Endothelial cell of umbilical vein (primary cell): ENCODE measurements at regions not wholly inside any gene's neighbourhood (a gene's known extent, or its start where the extent isn't known, plus 50 kb on each side); places are given as distances from the start of the nearest gene placed in this dataset.

ENCODE experiments used
- BruUV-seq: library from RNA; stranded (reverse); fragments of 400-500 nt; replicated peaks from 2 replicates; lab custom pipeline; 2021; lab: Mats Ljungman, UMichigan
- CTCF ChIA-PET: fragments of 300-600, 350-600 bp; sonication (Branson Sonifier 250); formaldehyde crosslinking; loops from one replicate; lab custom pipeline; 2021; ENCODE audit warnings: antibody characterized with exemption, inconsistent platforms; lab: Charles Lee
- POLR2A ChIA-PET: fragments of 300-600, 350-600 bp; sonication (Branson Sonifier 250); formaldehyde crosslinking; loops from one replicate; lab custom pipeline; 2021; ENCODE audit warnings: antibody characterized with exemption, inconsistent platforms; lab: Charles Lee
- DNase-seq: peaks from one replicate; pipeline ENCODE4 v3.0.0-alpha.2; 2011; ENCODE audit warnings: low read depth, low spot score
- FAIRE-seq: peaks from 2 replicates; lab custom pipeline; 2011; peaks lifted over from hg19 to GRCh38; lab: Jason Lieb, UNC
- H2AFZ ChIP-seq: 2 replicates; pipeline ENCODE4 v1.6.0; 2012; ENCODE audit warnings: low read depth, low read length, control low read depth, inconsistent platforms
- H3K27ac ChIP-seq: 2 replicates; pipeline ENCODE4 v1.5.1; 2011; ENCODE audit warnings: low read depth, mild to moderate bottlenecking, control low read depth, low read length, moderate library complexity; ENCODE audit not compliant: insufficient read depth
- H3K27me3 ChIP-seq, 2 experiments: 2 replicates each; pipeline versions ENCODE4 v1.6.0 to v1.6.1; 2011; ENCODE audit warnings: low read length in 2 of 2, mixed read lengths in 1 of 2; ENCODE audit not compliant: control insufficient read depth in 2 of 2, insufficient read depth in 2 of 2
- H3K36me3 ChIP-seq, 2 experiments: 2 replicates in 1 of 2; 3 replicates in 1 of 2; pipeline ENCODE4 v1.5.1; 2011; ENCODE audit warnings: low read length in 2 of 2, mild to moderate bottlenecking in 1 of 2, moderate library complexity in 1 of 2; ENCODE audit not compliant: control insufficient read depth in 2 of 2, insufficient read depth in 2 of 2; ENCODE audit errors: extremely low read depth in 1 of 2
- H3K4me1 ChIP-seq: 3 replicates; pipeline ENCODE4 v1.5.1; 2011; ENCODE audit warnings: mild to moderate bottlenecking, low read length; ENCODE audit not compliant: control insufficient read depth, insufficient read depth; ENCODE audit errors: extremely low read depth
- H3K4me2 ChIP-seq: 2 replicates; pipeline ENCODE4 v1.6.1; 2011; ENCODE audit warnings: low read length, control low read depth, mixed read lengths; ENCODE audit not compliant: insufficient read depth
- H3K4me3 ChIP-seq, 3 experiments: fragments of 200-600 bp in 1 of 3; sonication (generic), shearing (Covaris generic) in 1 of 3; replicated peaks in 1 of 3; 2 replicates each; pipeline ENCODE4 v1.5.1; 2011 to 2016; ENCODE audit warnings: control low read depth in 3 of 3, low read length in 3 of 3, mild to moderate bottlenecking in 2 of 3, inconsistent platforms in 1 of 3, low read depth in 1 of 3, moderate library complexity in 1 of 3; ENCODE audit not compliant: insufficient read depth in 1 of 3
- H3K79me2 ChIP-seq: 2 replicates; pipeline ENCODE4 v1.6.0; 2012; ENCODE audit warnings: low read length, inconsistent platforms; ENCODE audit not compliant: control insufficient read depth, insufficient read depth
- H3K9ac ChIP-seq: replicated peaks from 2 replicates; pipeline ENCODE3; 2011; ENCODE audit warnings: low read length, control low read depth; ENCODE audit not compliant: insufficient read depth; ENCODE audit errors: extremely low read depth
- H3K9me1 ChIP-seq: replicated peaks from 3 replicates; pipeline ENCODE4 v1.6.0; 2011; ENCODE audit warnings: mild to moderate bottlenecking, low read length; ENCODE audit not compliant: control insufficient read depth, insufficient read depth; ENCODE audit errors: extremely low read depth
- H3K9me3 ChIP-seq: replicated peaks from 2 replicates; pipeline ENCODE4 v1.5.1; 2012; ENCODE audit warnings: low read length, inconsistent platforms; ENCODE audit not compliant: control insufficient read depth, insufficient read depth
- H4K20me1 ChIP-seq: replicated peaks from 2 replicates; pipeline ENCODE3; 2011; ENCODE audit warnings: mild to moderate bottlenecking, low read length; ENCODE audit not compliant: control insufficient read depth, insufficient read depth; ENCODE audit errors: extremely low read depth
- EZH2 ChIP-seq: IDR thresholded peaks from 2 replicates; pipeline ENCODE4 v1.6.1; 2012; ENCODE audit warnings: borderline replicate concordance, low read depth, mild to moderate bottlenecking, moderate library complexity, low read length, inconsistent platforms; ENCODE audit not compliant: severe bottlenecking
- FOS ChIP-seq: IDR thresholded peaks from 2 replicates; pipeline ENCODE4 v1.6.1; 2011; ENCODE audit warnings: mild to moderate bottlenecking, low read length, moderate library complexity, borderline replicate concordance; ENCODE audit not compliant: insufficient read depth
- GATA2 ChIP-seq: IDR thresholded peaks from 2 replicates; pipeline ENCODE4 v1.7.0; 2011; ENCODE audit warnings: low read depth, mild to moderate bottlenecking, moderate library complexity, mixed read lengths, low read length; ENCODE audit not compliant: insufficient read length, insufficient read depth
- JUN ChIP-seq: IDR thresholded peaks from 2 replicates; pipeline ENCODE4 v1.6.1; 2011; ENCODE audit warnings: borderline replicate concordance, low read depth; ENCODE audit not compliant: insufficient read length, insufficient read depth
- MYC ChIP-seq: IDR thresholded peaks from one replicate; pipeline ENCODE4 v1.6.1; 2011; ENCODE audit warnings: mild to moderate bottlenecking, low read depth, low read length
- POLR2A ChIP-seq: IDR thresholded peaks from 2 replicates; pipeline ENCODE4 v1.6.1; 2012; ENCODE audit warnings: low read depth, mild to moderate bottlenecking, control low read depth, low read length
- POLR2AphosphoS5 ChIP-seq: IDR thresholded peaks from 2 replicates; pipeline ENCODE4 v1.6.1; 2012; ENCODE audit warnings: low read depth, mild to moderate bottlenecking, control low read depth, low read length, moderate library complexity; ENCODE audit not compliant: insufficient read depth
- dilution Hi-C: fragments of 300-500 bp; cut with MboI; formaldehyde crosslinking; loops from one replicate; pipeline ENCODE4 v1.15.0; 2019; ENCODE audit warnings: low sequenced_read_pairs; ENCODE audit not compliant: extremely low pct_ligation_motif_present
- intact Hi-C: fragments of 100-400 bp; cut with micrococcal nuclease; formaldehyde crosslinking; loops from one replicate; pipeline ENCODE4 v1.10.0; 2022
- TF ChIP-seq, protein P1 (sequence below), 2 donors: IDR thresholded peaks; 1 replicate in 1 of 2; 2 replicates in 1 of 2; pipeline ENCODE4 v1.5.1; 2011; ENCODE audit warnings: low read length in 2 of 2, mild to moderate bottlenecking in 2 of 2, moderate library complexity in 2 of 2, control low read depth in 1 of 2, inconsistent platforms in 1 of 2, low read depth in 1 of 2; ENCODE audit not compliant: insufficient read depth in 1 of 2; ENCODE audit errors: extremely low read depth in 1 of 2
- TF ChIP-seq, protein P2 (sequence below): IDR thresholded peaks from 2 replicates; pipeline ENCODE4 v1.6.1; 2011; ENCODE audit not compliant: insufficient read depth, insufficient read length

DNA sequence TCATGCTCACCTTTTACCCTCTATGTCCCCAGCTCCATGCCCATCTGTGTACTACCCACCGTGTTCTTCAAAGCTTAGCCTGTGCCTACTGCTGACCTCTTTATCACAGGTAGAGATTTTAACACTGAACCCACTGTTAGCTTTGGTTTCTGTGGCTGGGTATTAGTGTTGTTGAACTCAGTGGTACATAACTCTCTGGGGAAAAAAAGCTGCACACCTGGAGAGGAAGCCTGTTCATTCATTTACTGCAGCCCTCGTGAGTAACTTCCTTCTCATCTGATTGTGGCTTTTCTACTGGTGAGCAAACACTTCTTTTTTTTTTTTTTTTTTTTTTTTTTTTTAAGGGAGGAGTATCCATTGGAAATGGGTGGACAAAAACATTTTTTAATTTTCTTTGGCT lies 326.3 kb downstream of the CCSER2 start:
- CTCF ChIA-PET: no interaction called here
- no peaks in the 10 kb centered on the region for H3K9me1 ChIP-seq
- TF ChIP-seq JUN (no peak), FOS (no peak), MYC (no peak), POLR2AphosphoS5 (no peak), GATA2 (no peak), EZH2 (no peak), POLR2A (no peak)
- TF ChIP-seq, protein P1, sequence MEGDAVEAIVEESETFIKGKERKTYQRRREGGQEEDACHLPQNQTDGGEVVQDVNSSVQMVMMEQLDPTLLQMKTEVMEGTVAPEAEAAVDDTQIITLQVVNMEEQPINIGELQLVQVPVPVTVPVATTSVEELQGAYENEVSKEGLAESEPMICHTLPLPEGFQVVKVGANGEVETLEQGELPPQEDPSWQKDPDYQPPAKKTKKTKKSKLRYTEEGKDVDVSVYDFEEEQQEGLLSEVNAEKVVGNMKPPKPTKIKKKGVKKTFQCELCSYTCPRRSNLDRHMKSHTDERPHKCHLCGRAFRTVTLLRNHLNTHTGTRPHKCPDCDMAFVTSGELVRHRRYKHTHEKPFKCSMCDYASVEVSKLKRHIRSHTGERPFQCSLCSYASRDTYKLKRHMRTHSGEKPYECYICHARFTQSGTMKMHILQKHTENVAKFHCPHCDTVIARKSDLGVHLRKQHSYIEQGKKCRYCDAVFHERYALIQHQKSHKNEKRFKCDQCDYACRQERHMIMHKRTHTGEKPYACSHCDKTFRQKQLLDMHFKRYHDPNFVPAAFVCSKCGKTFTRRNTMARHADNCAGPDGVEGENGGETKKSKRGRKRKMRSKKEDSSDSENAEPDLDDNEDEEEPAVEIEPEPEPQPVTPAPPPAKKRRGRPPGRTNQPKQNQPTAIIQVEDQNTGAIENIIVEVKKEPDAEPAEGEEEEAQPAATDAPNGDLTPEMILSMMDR (IDR thresholded peaks at IDR 0.05; ENCODE audit: extremely low read depth in 1 of 2, insufficient read depth in 1 of 2, low read depth in 1 of 2, low read length in 2 of 2): no peak
- TF ChIP-seq, protein P2, sequence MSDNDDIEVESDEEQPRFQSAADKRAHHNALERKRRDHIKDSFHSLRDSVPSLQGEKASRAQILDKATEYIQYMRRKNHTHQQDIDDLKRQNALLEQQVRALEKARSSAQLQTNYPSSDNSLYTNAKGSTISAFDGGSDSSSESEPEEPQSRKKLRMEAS: no peak
- H3K9me3 ChIP-seq: no peaks in the 10 kb centered on the region
- no peaks in the 10 kb centered on the region for H3K36me3 ChIP-seq
- no peak for DNase-seq
- H3K4me3 ChIP-seq: no peak overlapping the region
- H3K9ac ChIP-seq: no peak overlapping the region
- no peak overlapping the region for H3K4me2 ChIP-seq
- dilution Hi-C loops (no loop called here), intact Hi-C loops (no loop called here)
- H3K79me2 ChIP-seq: no peaks in the 10 kb centered on the region
- FAIRE-seq: no peak
- no peak overlapping the region for H2AFZ ChIP-seq
- BruUV-seq: no TSS peak
- POLR2A ChIA-PET: no interaction called here
- no peaks in the 10 kb centered on the region for H3K4me1 ChIP-seq
- no peaks in the 10 kb centered on the region for H4K20me1 ChIP-seq
- H3K27me3 ChIP-seq: no peaks in the 10 kb centered on the region
- no peak overlapping the region for H3K27ac ChIP-seq
